ENCODE measurements at regions not wholly inside any gene's neighbourhood (a gene's known extent, or its start where the extent isn't known, plus 50 kb on each side); places are given as distances from the start of the nearest gene placed in this dataset.

DNA sequence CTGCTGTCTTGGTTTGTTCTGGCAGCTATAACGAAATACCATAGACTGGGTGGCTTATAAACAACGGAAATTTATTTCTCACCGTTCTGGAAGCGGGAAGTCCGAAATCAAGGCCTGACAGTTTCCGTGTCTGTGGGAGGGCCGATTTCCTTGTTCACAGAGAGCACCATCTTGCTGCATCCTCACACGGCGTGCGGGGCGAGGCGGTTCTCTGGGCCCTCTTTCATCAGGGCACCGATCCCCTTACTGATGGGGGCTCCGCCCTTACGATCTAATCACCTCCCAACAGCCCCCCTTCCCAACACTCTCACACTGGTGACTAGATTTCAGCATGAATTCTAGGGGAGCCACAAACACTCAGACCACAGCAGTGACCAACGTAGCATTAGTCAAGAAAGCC lies 578.3 kb upstream of the FAT1 start:
- Histone ChIP-seq H3K9me3 (ENCODE audit: control insufficient read depth, insufficient read depth, low read length) (no peaks in the 10 kb centered on the region), H3K4me1 (ENCODE audit: control insufficient read depth, insufficient read depth, low read length) (no peaks in the 10 kb centered on the region), H3K27ac (ENCODE audit: low read length) (no peak overlapping the region), H3K4me3 (ENCODE audit: low read length) (no peak overlapping the region), H3K27me3 (ENCODE audit: control insufficient read depth, insufficient read depth, low read length) (no peaks in the 10 kb centered on the region), H3K36me3 (ENCODE audit: control insufficient read depth, insufficient read depth, low read length) (no peaks in the 10 kb centered on the region)
- DNase-seq (ENCODE audit: low read depth, low spot score) = no peak
- no CpG with 5 or more reads among the region's 16 CpGs for WGBS (ENCODE audit: insufficient coverage, insufficient read length)

DNA sequence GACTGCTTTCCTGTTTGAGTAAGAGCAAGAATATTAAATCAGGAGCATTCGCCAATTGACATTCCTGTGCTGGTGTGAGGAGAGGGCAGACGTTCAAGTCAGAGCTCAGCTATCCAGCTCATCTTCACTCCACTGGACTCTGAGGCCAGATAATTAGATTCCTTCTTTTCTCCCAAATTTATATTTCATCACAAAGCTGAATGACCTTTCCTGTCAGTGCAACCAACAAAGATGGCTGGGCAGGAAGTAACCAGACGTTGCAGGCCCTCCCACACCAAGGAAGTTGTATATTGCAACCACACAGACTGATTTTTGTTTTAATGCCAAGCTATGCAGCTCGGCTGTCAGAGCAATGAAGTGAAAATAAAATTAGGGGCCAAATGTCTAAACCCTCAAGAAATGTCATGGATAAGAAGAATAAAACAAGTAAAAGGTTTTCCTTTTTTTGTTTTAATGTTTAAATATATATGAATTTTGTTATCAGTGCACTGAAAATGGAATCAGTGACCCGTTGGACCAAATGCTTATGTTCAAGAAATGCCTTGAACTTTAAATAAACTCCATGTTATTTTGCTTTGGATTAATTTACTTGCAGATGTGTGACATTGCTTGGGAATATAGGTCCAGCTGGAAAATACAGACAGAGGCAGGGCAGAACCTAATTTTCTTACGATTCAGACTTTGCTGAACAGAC lies 578.9 kb upstream of the FAT1 start:
- H3K4me3 ChIP-seq (ENCODE audit: low read length) = no peak overlapping the region
- no peak overlapping the region for H3K27ac ChIP-seq (ENCODE audit: low read length)
- no peaks in the 10 kb centered on the region for H3K27me3 ChIP-seq (ENCODE audit: control insufficient read depth, insufficient read depth, low read length)
- H3K4me1 ChIP-seq (ENCODE audit: control insufficient read depth, insufficient read depth, low read length) = no peaks in the 10 kb centered on the region
- DNase-seq (ENCODE audit: low read depth, low spot score) = no peak
- H3K9me3 ChIP-seq (ENCODE audit: control insufficient read depth, insufficient read depth, low read length) = no peaks in the 10 kb centered on the region
- no peaks in the 10 kb centered on the region for H3K36me3 ChIP-seq (ENCODE audit: control insufficient read depth, insufficient read depth, low read length)
- WGBS (ENCODE audit: insufficient coverage, insufficient read length) = no CpG with 5 or more reads among the region's 6 CpGs

DNA sequence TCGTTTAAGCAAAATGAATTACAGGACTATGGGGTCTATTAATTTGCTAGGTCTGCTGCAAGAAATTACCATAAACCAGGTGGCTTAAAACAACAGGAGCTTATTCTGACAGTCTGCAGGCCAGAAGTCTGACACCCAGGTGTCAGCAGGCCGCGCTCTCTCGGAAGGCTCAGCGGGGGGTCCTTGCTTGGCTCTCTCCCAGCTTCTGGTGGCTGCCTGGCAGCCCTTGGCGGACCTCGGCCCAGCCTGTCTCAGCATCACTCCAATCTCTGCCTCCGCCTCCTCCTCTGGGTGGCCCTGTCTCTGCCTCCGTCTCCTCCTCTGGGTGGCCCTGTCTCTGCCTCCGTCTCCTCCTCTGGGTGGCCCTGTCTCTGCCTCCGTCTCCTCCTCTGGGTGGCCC lies 580.5 kb upstream of the FAT1 start:
- Histone ChIP-seq H3K27ac (ENCODE audit: low read length) (no peak overlapping the region), H3K27me3 (ENCODE audit: control insufficient read depth, insufficient read depth, low read length) (no peaks in the 10 kb centered on the region), H3K4me3 (ENCODE audit: low read length) (no peak overlapping the region), H3K9me3 (ENCODE audit: control insufficient read depth, insufficient read depth, low read length) (no peaks in the 10 kb centered on the region), H3K4me1 (ENCODE audit: control insufficient read depth, insufficient read depth, low read length) (no peaks in the 10 kb centered on the region), H3K36me3 (ENCODE audit: control insufficient read depth, insufficient read depth, low read length) (no peaks in the 10 kb centered on the region)
- no CpG with 5 or more reads among the region's 11 CpGs for WGBS (ENCODE audit: insufficient coverage, insufficient read length)
- DNase-seq (ENCODE audit: low read depth, low spot score) = no peak

DNA sequence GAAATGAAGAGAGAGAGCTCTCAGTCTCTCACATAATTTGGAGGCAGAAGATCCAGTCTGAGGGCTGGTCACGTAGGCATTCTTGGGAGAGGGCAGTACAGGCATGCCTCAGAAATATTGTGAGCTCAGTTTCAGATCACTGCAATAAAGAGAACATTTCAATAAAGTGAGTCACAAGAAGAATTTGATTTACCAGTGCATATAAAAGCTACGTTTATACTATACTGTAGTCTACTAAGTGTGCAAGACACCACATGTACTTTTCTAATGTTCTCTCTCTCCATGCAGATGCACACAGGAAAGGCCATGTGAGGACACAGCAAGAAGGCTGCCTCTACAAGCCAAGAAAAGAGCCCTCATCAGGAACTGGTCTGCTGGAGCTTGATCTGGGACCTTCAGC lies 583.5 kb upstream of the FAT1 start:
- no CpG with 5 or more reads among the region's 2 CpGs for WGBS (ENCODE audit: insufficient coverage, insufficient read length)
- H3K27ac ChIP-seq (ENCODE audit: low read length) = no peak overlapping the region
- no peak for DNase-seq (ENCODE audit: low read depth, low spot score)
- no peaks in the 10 kb centered on the region for H3K4me1 ChIP-seq (ENCODE audit: control insufficient read depth, insufficient read depth, low read length)
- H3K9me3 ChIP-seq (ENCODE audit: control insufficient read depth, insufficient read depth, low read length) = no peaks in the 10 kb centered on the region
- no peaks in the 10 kb centered on the region for H3K36me3 ChIP-seq (ENCODE audit: control insufficient read depth, insufficient read depth, low read length)
- H3K27me3 ChIP-seq (ENCODE audit: control insufficient read depth, insufficient read depth, low read length) = no peaks in the 10 kb centered on the region
- no peak overlapping the region for H3K4me3 ChIP-seq (ENCODE audit: low read length)

DNA sequence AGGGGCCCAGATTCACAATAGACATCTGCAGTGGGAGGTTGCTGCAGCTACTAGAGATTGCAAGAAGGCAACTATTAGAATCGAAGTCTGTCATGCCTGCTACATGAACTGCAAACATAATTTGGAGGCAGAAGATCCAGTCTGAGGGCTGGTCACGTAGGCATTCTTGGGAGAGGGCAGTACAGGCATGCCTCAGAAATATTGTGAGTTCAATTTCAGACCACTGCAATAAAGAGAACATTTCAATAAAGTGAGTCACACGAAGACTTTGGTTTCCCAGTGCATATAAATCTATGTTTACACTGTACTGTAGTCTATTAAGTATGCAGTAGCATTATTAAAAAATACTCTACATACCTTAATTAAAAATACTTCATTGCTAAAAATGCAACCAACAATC lies 585.8 kb upstream of the FAT1 start:
- Histone ChIP-seq H3K4me3 (ENCODE audit: low read length) (no peak overlapping the region), H3K9me3 (ENCODE audit: control insufficient read depth, insufficient read depth, low read length) (no peaks in the 10 kb centered on the region), H3K36me3 (ENCODE audit: control insufficient read depth, insufficient read depth, low read length) (no peaks in the 10 kb centered on the region), H3K4me1 (ENCODE audit: control insufficient read depth, insufficient read depth, low read length) (no peaks in the 10 kb centered on the region), H3K27me3 (ENCODE audit: control insufficient read depth, insufficient read depth, low read length) (no peaks in the 10 kb centered on the region), H3K27ac (ENCODE audit: low read length) (no peak overlapping the region)
- DNase-seq (ENCODE audit: low read depth, low spot score) = no peak
- no CpG with 5 or more reads among the region's 3 CpGs for WGBS (ENCODE audit: insufficient coverage, insufficient read length)

DNA sequence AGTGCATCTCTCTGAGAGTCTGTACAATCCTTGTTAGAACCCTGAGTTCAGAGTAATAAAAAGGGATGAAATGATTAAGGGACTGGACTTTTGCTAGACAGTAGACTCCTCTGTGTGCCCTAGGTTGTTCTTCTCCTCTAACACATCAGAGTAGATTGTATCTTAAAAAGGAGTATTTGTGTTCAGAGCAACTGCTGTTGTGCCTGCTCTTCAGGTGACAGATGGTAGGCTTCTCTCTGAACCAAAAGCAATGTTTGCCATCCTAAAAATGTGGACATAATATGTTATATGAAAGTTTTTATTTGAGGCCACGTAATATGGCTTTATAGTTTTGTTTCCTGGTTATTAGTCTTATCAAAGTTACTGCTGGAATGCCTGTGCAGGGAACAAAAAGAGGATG lies 588.6 kb upstream of the FAT1 start:
- Histone ChIP-seq H3K27ac (ENCODE audit: low read length) (no peak overlapping the region), H3K4me1 (ENCODE audit: control insufficient read depth, insufficient read depth, low read length) (no peaks in the 10 kb centered on the region), H3K36me3 (ENCODE audit: control insufficient read depth, insufficient read depth, low read length) (no peaks in the 10 kb centered on the region), H3K27me3 (ENCODE audit: control insufficient read depth, insufficient read depth, low read length) (no peaks in the 10 kb centered on the region), H3K4me3 (ENCODE audit: low read length) (no peak overlapping the region), H3K9me3 (ENCODE audit: control insufficient read depth, insufficient read depth, low read length) (no peaks in the 10 kb centered on the region)
- DNase-seq (ENCODE audit: low read depth, low spot score) = no peak
- no CpG with 5 or more reads among the region's 1 CpG for WGBS (ENCODE audit: insufficient coverage, insufficient read length)

DNA sequence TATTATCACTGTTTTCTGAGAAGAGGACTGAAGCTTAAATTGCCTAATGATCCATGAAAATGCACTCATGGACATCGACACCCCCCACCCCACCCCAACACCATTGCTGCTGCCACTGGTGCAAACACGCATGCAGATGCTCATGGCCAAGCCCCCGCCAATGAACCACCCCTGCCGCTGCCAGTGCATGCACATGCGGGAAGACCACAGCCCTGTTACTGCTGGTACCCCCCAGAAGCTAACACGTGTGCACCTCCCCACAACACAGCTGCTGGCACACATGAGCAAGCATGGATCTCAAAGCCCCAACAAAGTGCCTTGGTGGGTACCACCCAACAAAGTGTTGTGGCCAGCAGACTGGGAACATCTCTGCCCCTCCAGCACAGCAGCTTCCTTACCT lies 594.1 kb upstream of the FAT1 start:
- Histone ChIP-seq H3K9me3 (ENCODE audit: control insufficient read depth, insufficient read depth, low read length) (no peaks in the 10 kb centered on the region), H3K36me3 (ENCODE audit: control insufficient read depth, insufficient read depth, low read length) (no peaks in the 10 kb centered on the region), H3K4me3 (ENCODE audit: low read length) (no peak overlapping the region), H3K4me1 (ENCODE audit: control insufficient read depth, insufficient read depth, low read length) (no peaks in the 10 kb centered on the region), H3K27ac (ENCODE audit: low read length) (no peak overlapping the region), H3K27me3 (ENCODE audit: control insufficient read depth, insufficient read depth, low read length) (no peaks in the 10 kb centered on the region)
- no peak for DNase-seq (ENCODE audit: low read depth, low spot score)
- WGBS (ENCODE audit: insufficient coverage, insufficient read length) = no CpG with 5 or more reads among the region's 6 CpGs

DNA sequence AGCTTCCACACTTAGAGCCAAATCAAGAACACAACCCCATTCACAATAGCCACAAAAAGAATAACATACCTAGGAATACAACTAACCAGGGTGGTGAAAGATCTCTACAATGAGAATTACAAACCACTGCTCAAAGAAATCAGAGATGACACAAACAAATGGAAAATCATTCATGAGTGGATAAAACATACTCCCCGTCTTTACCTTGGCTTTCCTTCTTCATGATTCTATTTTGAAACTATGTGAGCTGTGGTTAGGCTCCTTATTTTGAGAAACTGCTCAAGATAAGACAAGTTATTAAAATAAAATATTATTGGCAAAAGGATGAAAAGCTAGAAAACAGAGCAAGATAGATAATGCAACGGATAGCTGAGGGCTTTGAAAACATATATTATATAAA lies 598.1 kb upstream of the FAT1 start:
- DNase-seq (ENCODE audit: low read depth, low spot score) = no peak
- H3K36me3 ChIP-seq (ENCODE audit: control insufficient read depth, insufficient read depth, low read length) = no peaks in the 10 kb centered on the region
- no peak overlapping the region for H3K27ac ChIP-seq (ENCODE audit: low read length)
- H3K4me1 ChIP-seq (ENCODE audit: control insufficient read depth, insufficient read depth, low read length) = no peaks in the 10 kb centered on the region
- no CpG with 5 or more reads among the region's 2 CpGs for WGBS (ENCODE audit: insufficient coverage, insufficient read length)
- no peak overlapping the region for H3K4me3 ChIP-seq (ENCODE audit: low read length)
- H3K27me3 ChIP-seq (ENCODE audit: control insufficient read depth, insufficient read depth, low read length) = no peaks in the 10 kb centered on the region
- no peaks in the 10 kb centered on the region for H3K9me3 ChIP-seq (ENCODE audit: control insufficient read depth, insufficient read depth, low read length)

DNA sequence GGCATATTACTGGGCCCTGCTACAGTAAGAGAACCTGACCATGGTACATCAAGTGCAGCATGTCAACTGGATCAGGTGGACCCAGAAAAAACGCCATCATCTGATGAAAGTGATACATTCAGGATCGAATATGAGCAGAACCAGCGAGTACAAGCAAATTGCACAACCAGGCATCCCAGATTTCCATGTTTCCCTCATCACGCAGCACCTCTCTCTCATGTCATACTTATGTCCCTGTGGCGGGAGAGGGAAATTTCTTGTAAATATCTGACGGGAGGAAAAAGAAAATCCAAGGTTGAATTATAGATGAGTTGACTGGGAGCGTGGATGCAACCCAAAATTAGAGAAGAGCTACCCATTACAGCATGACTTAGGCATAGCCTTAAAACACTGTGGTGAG lies 608.5 kb upstream of the FAT1 start:
- no peaks in the 10 kb centered on the region for H3K36me3 ChIP-seq (ENCODE audit: control insufficient read depth, insufficient read depth, low read length)
- H3K27ac ChIP-seq (ENCODE audit: low read length) = no peak overlapping the region
- H3K9me3 ChIP-seq (ENCODE audit: control insufficient read depth, insufficient read depth, low read length) = no peaks in the 10 kb centered on the region
- no peaks in the 10 kb centered on the region for H3K27me3 ChIP-seq (ENCODE audit: control insufficient read depth, insufficient read depth, low read length)
- no peak overlapping the region for H3K4me3 ChIP-seq (ENCODE audit: low read length)
- DNase-seq (ENCODE audit: low read depth, low spot score) = no peak
- no CpG with 5 or more reads among the region's 7 CpGs for WGBS (ENCODE audit: insufficient coverage, insufficient read length)
- H3K4me1 ChIP-seq (ENCODE audit: control insufficient read depth, insufficient read depth, low read length) = no peaks in the 10 kb centered on the region

DNA sequence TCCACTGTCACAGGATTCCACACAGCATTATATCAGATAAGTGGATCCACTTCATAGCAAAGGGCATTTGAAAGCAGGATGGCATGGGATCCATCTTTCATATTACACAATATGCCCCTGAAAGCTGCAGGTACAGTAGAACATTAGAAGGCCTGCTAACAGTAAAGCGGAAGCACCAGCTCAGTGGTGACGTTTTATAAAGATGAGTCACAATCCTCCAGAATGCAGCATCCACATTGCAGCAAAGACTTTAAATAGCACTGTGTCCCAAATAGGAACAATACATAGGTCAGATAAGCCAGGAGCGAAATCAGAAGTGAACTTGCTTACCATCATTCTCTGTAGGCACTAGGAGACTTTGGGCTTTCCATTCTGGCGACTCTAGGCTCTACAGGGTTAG lies 609.5 kb upstream of the FAT1 start:
- no peak overlapping the region for H3K27ac ChIP-seq (ENCODE audit: low read length)
- no CpG with 5 or more reads among the region's 4 CpGs for WGBS (ENCODE audit: insufficient coverage, insufficient read length)

DNA sequence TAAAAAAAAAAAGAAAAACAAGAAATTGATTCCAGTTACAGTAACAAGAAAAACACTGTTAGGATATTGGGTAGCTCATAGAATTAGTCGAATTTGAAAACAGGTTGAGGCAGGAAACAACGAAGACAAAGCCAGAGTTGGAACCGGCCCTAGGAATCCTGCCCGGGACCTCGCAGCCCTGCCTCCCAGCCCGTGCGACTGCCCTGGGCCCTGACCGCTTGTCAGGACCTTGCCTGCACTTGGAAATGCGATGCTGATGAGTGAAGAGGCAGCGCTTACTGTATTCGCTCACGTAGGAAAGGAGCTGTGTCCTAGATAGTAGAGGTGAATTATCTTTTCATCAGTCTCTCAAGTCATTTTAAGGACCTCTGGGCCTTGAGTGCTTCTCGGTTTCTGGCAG lies 611.7 kb upstream of the FAT1 start:
- H3K4me1 ChIP-seq (ENCODE audit: control insufficient read depth, insufficient read depth, low read length) = no peaks in the 10 kb centered on the region
- DNase-seq (ENCODE audit: low read depth, low spot score) = no peak
- no CpG with 5 or more reads among the region's 13 CpGs for WGBS (ENCODE audit: insufficient coverage, insufficient read length)
- H3K27me3 ChIP-seq (ENCODE audit: control insufficient read depth, insufficient read depth, low read length) = no peaks in the 10 kb centered on the region
- no peak overlapping the region for H3K4me3 ChIP-seq (ENCODE audit: low read length)
- no peaks in the 10 kb centered on the region for H3K9me3 ChIP-seq (ENCODE audit: control insufficient read depth, insufficient read depth, low read length)
- H3K36me3 ChIP-seq (ENCODE audit: control insufficient read depth, insufficient read depth, low read length) = no peaks in the 10 kb centered on the region
- H3K27ac ChIP-seq (ENCODE audit: low read length) = no peak overlapping the region

More for the DNA sequence above, 609.5 kb upstream of the FAT1 start:
- Histone ChIP-seq H3K27me3 (ENCODE audit: control insufficient read depth, insufficient read depth, low read length) (no peaks in the 10 kb centered on the region), H3K4me1 (ENCODE audit: control insufficient read depth, insufficient read depth, low read length) (no peaks in the 10 kb centered on the region), H3K9me3 (ENCODE audit: control insufficient read depth, insufficient read depth, low read length) (no peaks in the 10 kb centered on the region), H3K4me3 (ENCODE audit: low read length) (no peak overlapping the region), H3K36me3 (ENCODE audit: control insufficient read depth, insufficient read depth, low read length) (no peaks in the 10 kb centered on the region)
- no peak for DNase-seq (ENCODE audit: low read depth, low spot score)

All from iPS DF 6.9 (cell line).